ENCODE measurements at regions not wholly inside any gene's neighbourhood (a gene's known extent, or its start where the extent isn't known, plus 50 kb on each side); places are given as distances from the start of the nearest gene placed in this dataset.

- Mint-ChIP-seq H3K4me1 (no peaks in the 10 kb centered on the region), H3K4me3 (no peak overlapping the region), H3K27me3 (peaks cover 0 to 3% of the 10 kb centered on the region in 2 donors), H3K9me3 (peaks cover 2 to 20% (median 6%) of the 10 kb centered on the region in 3 donors), H3K36me3 (no peaks in the 10 kb centered on the region), H3K27ac (no peak overlapping the region)
- no peaks in the 10 kb centered on the region for H3K9me3 ChIP-seq
- H3K4me3 ChIP-seq (ENCODE audit: control insufficient read depth in 1 of 2, extremely low read depth in 1 of 2, low read length in 1 of 2) = no peak overlapping the region
- no peaks in the 10 kb centered on the region for H3K36me3 ChIP-seq (ENCODE audit: control insufficient read depth in 2 of 2, extremely low read depth in 1 of 2, insufficient read depth in 1 of 2, low read length in 1 of 2)
- H3K4me1 ChIP-seq (ENCODE audit: control insufficient read depth in 1 of 2, extremely low read depth in 1 of 2, insufficient read depth in 2 of 2, low read length in 2 of 2) = no peaks in the 10 kb centered on the region
- WGBS (ENCODE audit: insufficient coverage) = 72% methylated on average over 2 of the region's 4 CpGs
- ATAC-seq (replicated peaks in 1 of 4) (no peak), DNase-seq (no peak)
- no peak overlapping the region for H3K27ac ChIP-seq (ENCODE audit: low read length)
- ChIA-PET POLR2A (no interaction called here), CTCF (no interaction called here)
- no peaks in the 10 kb centered on the region for H3K27me3 ChIP-seq (replicated peaks in 1 of 2; ENCODE audit: control insufficient read depth in 2 of 2, extremely low read depth in 1 of 2, insufficient read depth in 2 of 2, low read length in 1 of 2)
Observed at GRCh38 chr1:88284666-88285366, 399.3 kb upstream of the PKN2 start.

- H3K4me3 Mint-ChIP-seq = no peak overlapping the region
- ATAC-seq (replicated peaks in 1 of 4) (no peak), DNase-seq (no peak)
- no peaks in the 10 kb centered on the region for H3K4me1 ChIP-seq (ENCODE audit: control insufficient read depth in 1 of 2, extremely low read depth in 1 of 2, insufficient read depth in 2 of 2, low read length in 2 of 2)
- H3K27me3 Mint-ChIP-seq = peaks cover 0 to 3% of the 10 kb centered on the region in 2 donors
- H3K4me1 Mint-ChIP-seq = no peaks in the 10 kb centered on the region
- WGBS (ENCODE audit: insufficient coverage) = no CpG with 5 or more reads among the region's 1 CpG
- H3K4me3 ChIP-seq (ENCODE audit: control insufficient read depth in 1 of 2, extremely low read depth in 1 of 2, low read length in 1 of 2) = no peak overlapping the region
- no peaks in the 10 kb centered on the region for H3K9me3 ChIP-seq
- ChIA-PET CTCF (no interaction called here), POLR2A (no interaction called here)
- no peak overlapping the region for H3K27ac Mint-ChIP-seq
- H3K27ac ChIP-seq (ENCODE audit: low read length) = no peak overlapping the region
- H3K36me3 ChIP-seq (ENCODE audit: control insufficient read depth in 2 of 2, extremely low read depth in 1 of 2, insufficient read depth in 1 of 2, low read length in 1 of 2) = no peaks in the 10 kb centered on the region
- no peaks in the 10 kb centered on the region for H3K36me3 Mint-ChIP-seq
- H3K27me3 ChIP-seq (replicated peaks in 1 of 2; ENCODE audit: control insufficient read depth in 2 of 2, extremely low read depth in 1 of 2, insufficient read depth in 2 of 2, low read length in 1 of 2) = no peaks in the 10 kb centered on the region
- H3K9me3 Mint-ChIP-seq = peaks cover 0 to 5% (median 4%) of the 10 kb centered on the region in 3 donors
Observed at GRCh38 chr1:88286716-88287115, 397.4 kb upstream of the PKN2 start.

DNA sequence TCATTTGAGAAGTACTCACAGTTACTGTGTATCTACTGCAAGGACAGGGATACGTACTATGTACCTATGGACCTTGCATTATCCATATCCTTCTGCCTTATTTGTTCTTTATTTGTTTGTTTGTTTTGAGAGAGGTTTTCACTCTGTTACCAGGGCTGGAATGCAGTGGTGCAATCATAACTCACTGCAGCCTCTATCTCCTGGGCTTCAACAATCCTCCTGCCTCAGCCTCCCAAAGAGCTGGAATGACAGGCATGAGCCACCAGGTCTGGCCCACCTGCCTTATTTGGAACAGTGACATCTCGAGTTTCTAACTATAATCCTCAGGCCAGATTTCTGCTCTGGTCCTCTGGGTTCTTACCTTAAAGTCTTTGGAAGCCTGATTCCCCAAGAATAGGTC is 395.5 kb upstream of the PKN2 start:
- H3K36me3 ChIP-seq (ENCODE audit: control insufficient read depth in 2 of 2, extremely low read depth in 1 of 2, insufficient read depth in 1 of 2, low read length in 1 of 2) = no peaks in the 10 kb centered on the region
- H3K27me3 ChIP-seq (replicated peaks in 1 of 2; ENCODE audit: control insufficient read depth in 2 of 2, extremely low read depth in 1 of 2, insufficient read depth in 2 of 2, low read length in 1 of 2) = no peaks in the 10 kb centered on the region
- no peaks in the 10 kb centered on the region for H3K4me1 Mint-ChIP-seq
- H3K4me3 Mint-ChIP-seq = no peak overlapping the region
- ATAC-seq (replicated peaks in 1 of 4) = no peak
- no peak overlapping the region for H3K27ac ChIP-seq (ENCODE audit: low read length)
- peaks cover 0 to 2% (median under 1%) of the 10 kb centered on the region in 3 donors for H3K9me3 Mint-ChIP-seq
- CTCF ChIA-PET = no interaction called here
- H3K27me3 Mint-ChIP-seq = peaks cover 2% of the 10 kb centered on the region in 2 donors
- no peaks in the 10 kb centered on the region for H3K9me3 ChIP-seq
- no peaks in the 10 kb centered on the region for H3K4me1 ChIP-seq (ENCODE audit: control insufficient read depth in 1 of 2, extremely low read depth in 1 of 2, insufficient read depth in 2 of 2, low read length in 2 of 2)
- POLR2A ChIA-PET = no interaction called here
- H3K36me3 Mint-ChIP-seq = no peaks in the 10 kb centered on the region
- H3K27ac Mint-ChIP-seq = no peak overlapping the region
- no peak for DNase-seq
- WGBS (ENCODE audit: insufficient coverage) = no CpG with 5 or more reads among the region's 2 CpGs
- H3K4me3 ChIP-seq (ENCODE audit: control insufficient read depth in 1 of 2, extremely low read depth in 1 of 2, low read length in 1 of 2) = no peak overlapping the region

GRCh38 chr1:88289401-88290102 is 394.5 kb upstream of the PKN2 start:
- H3K36me3 ChIP-seq (ENCODE audit: control insufficient read depth in 2 of 2, extremely low read depth in 1 of 2, insufficient read depth in 1 of 2, low read length in 1 of 2) = no peaks in the 10 kb centered on the region
- Mint-ChIP-seq H3K4me1 (no peaks in the 10 kb centered on the region), H3K9me3 (no peaks in the 10 kb centered on the region), H3K27ac (no peak overlapping the region), H3K27me3 (peaks cover 2% of the 10 kb centered on the region in 2 donors), H3K4me3 (no peak overlapping the region), H3K36me3 (no peaks in the 10 kb centered on the region)
- whole genome bisulfite sequencing (ENCODE audit: insufficient coverage) = no CpG with 5 or more reads among the region's 2 CpGs
- no peaks in the 10 kb centered on the region for H3K9me3 ChIP-seq
- no peaks in the 10 kb centered on the region for H3K27me3 ChIP-seq (replicated peaks in 1 of 2; ENCODE audit: control insufficient read depth in 2 of 2, extremely low read depth in 1 of 2, insufficient read depth in 2 of 2, low read length in 1 of 2)
- H3K4me1 ChIP-seq (ENCODE audit: control insufficient read depth in 1 of 2, extremely low read depth in 1 of 2, insufficient read depth in 2 of 2, low read length in 2 of 2) = no peaks in the 10 kb centered on the region
- no peak overlapping the region for H3K27ac ChIP-seq (ENCODE audit: low read length)
- no peak overlapping the region for H3K4me3 ChIP-seq (ENCODE audit: control insufficient read depth in 1 of 2, extremely low read depth in 1 of 2, low read length in 1 of 2)
- no peak for DNase-seq
- ATAC-seq (replicated peaks in 1 of 4) = no peak
- ChIA-PET POLR2A (no interaction called here), CTCF (interaction anchor here in 1 of 2 donors (0.7 kb wide), 1 partner anchor 326 kb away, joined by 3 read pairs; no protein-coding TSS in a partner anchor)

- ChIA-PET CTCF (no interaction called here), POLR2A (no interaction called here)
- Mint-ChIP-seq H3K4me1 (no peaks in the 10 kb centered on the region), H3K9me3 (no peaks in the 10 kb centered on the region), H3K36me3 (no peaks in the 10 kb centered on the region), H3K4me3 (no peak overlapping the region), H3K27ac (no peak overlapping the region), H3K27me3 (peaks cover 2 to 3% of the 10 kb centered on the region in 2 donors)
- Histone ChIP-seq H3K27me3 (replicated peaks in 1 of 2; ENCODE audit: control insufficient read depth in 2 of 2, extremely low read depth in 1 of 2, insufficient read depth in 2 of 2, low read length in 1 of 2) (no peaks in the 10 kb centered on the region), H3K9me3 (no peaks in the 10 kb centered on the region), H3K4me3 (ENCODE audit: control insufficient read depth in 1 of 2, extremely low read depth in 1 of 2, low read length in 1 of 2) (no peak overlapping the region), H3K4me1 (ENCODE audit: control insufficient read depth in 1 of 2, extremely low read depth in 1 of 2, insufficient read depth in 2 of 2, low read length in 2 of 2) (no peaks in the 10 kb centered on the region), H3K27ac (ENCODE audit: low read length) (no peak overlapping the region), H3K36me3 (ENCODE audit: control insufficient read depth in 2 of 2, extremely low read depth in 1 of 2, insufficient read depth in 1 of 2, low read length in 1 of 2) (no peaks in the 10 kb centered on the region)
- no CpG with 5 or more reads among the region's 5 CpGs for WGBS (ENCODE audit: insufficient coverage)
- ATAC-seq (replicated peaks in 1 of 4) (no peak), DNase-seq (no peak)
Observed at GRCh38 chr1:88291611-88292354, 392.3 kb upstream of the PKN2 start.

DNA sequence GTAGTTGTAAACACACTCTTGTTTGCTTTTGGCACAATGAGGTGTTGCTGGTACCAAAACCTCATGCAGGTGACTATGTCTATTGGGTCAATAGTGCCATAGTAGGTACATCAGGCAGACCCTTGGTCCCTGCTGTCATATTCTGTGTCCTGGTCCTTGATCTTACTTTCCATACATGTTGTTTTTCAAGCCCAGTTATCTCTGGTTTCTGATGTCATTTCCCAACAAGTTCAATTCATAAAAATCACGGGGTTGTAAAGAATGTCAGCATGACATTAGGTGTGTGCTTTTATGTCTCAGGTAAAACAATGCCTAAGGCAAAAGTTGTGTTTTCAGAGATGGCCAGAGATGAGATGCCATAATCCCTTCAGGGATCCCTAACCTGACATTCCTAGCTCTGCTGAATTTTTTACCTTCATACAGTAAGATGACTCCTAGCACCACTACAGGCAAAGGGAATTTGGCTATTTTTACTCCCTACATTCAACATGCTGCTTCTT is 390.3 kb upstream of the PKN2 start:
- H3K4me3 Mint-ChIP-seq = no peak overlapping the region
- DNase-seq (no peak), ATAC-seq (replicated peaks in 1 of 4) (no peak)
- ChIA-PET POLR2A (no interaction called here), CTCF (no interaction called here)
- H3K4me1 ChIP-seq (ENCODE audit: control insufficient read depth in 1 of 2, extremely low read depth in 1 of 2, insufficient read depth in 2 of 2, low read length in 2 of 2) = no peaks in the 10 kb centered on the region
- no peaks in the 10 kb centered on the region for H3K9me3 Mint-ChIP-seq
- no peak overlapping the region for H3K27ac Mint-ChIP-seq
- no peaks in the 10 kb centered on the region for H3K36me3 Mint-ChIP-seq
- H3K4me3 ChIP-seq (ENCODE audit: control insufficient read depth in 1 of 2, extremely low read depth in 1 of 2, low read length in 1 of 2) = no peak overlapping the region
- H3K27ac ChIP-seq (ENCODE audit: low read length) = no peak overlapping the region
- H3K9me3 ChIP-seq = no peaks in the 10 kb centered on the region
- no peaks in the 10 kb centered on the region for H3K4me1 Mint-ChIP-seq
- H3K27me3 ChIP-seq (replicated peaks in 1 of 2; ENCODE audit: control insufficient read depth in 2 of 2, extremely low read depth in 1 of 2, insufficient read depth in 2 of 2, low read length in 1 of 2) = no peaks in the 10 kb centered on the region
- no peaks in the 10 kb centered on the region for H3K36me3 ChIP-seq (ENCODE audit: control insufficient read depth in 2 of 2, extremely low read depth in 1 of 2, insufficient read depth in 1 of 2, low read length in 1 of 2)
- H3K27me3 Mint-ChIP-seq = peaks cover 2 to 7% of the 10 kb centered on the region in 2 donors
- WGBS (ENCODE audit: insufficient coverage) = no CpG with 5 or more reads among the region's 1 CpG
